Stimulated activated CD4-positive, alpha-beta T cell treated with anti-CD3 and anti-CD28 coated beads, Interleukin-2, amount 100 ng/mL, for 48 hours (primary cell): ENCODE measurements at regions not wholly inside any gene's neighbourhood (a gene's known extent, or its start where the extent isn't known, plus 50 kb on each side); places are given as distances from the start of the nearest gene placed in this dataset.
"Not testable (repeated sequence)": the region's sequence is repeated elsewhere in the genome, so short reads cannot be mapped to it uniquely, and the experiment has no call there.

Experiments used
- DNase-seq, 2 donors: peaks; one replicate each; pipeline ENCODE4 v3.0.0-alpha.2; 2020

- DNase-seq, result peak; percentile 5 to 9
Observed at GRCh38 chr7:81469869-81470723, 299.8 kb downstream of the HGF start.

- no peak for DNase-seq
Observed at GRCh38 chr7:81469153-81469868, 300.5 kb downstream of the HGF start.

GRCh38 chr7:81468526-81468925, 301.3 kb downstream of the HGF start:
- DNase-seq, result no peak

GRCh38 chr7:81467964-81468363, 301.9 kb downstream of the HGF start:
- DNase-seq, result no peak

GRCh38 chr7:81462672-81463071, 307.2 kb downstream of the HGF start:
- no peak for DNase-seq

- no peak for DNase-seq
Observed at GRCh38 chr7:81460250-81461045, 309.4 kb downstream of the HGF start.

- no peak for DNase-seq
Observed at GRCh38 chr7:81459485-81459884, 310.4 kb downstream of the HGF start.

- DNase-seq, result no peak
Observed at GRCh38 chr7:81457852-81458522, 311.9 kb downstream of the HGF start.

GRCh38 chr7:81453770-81454169, 316.1 kb downstream of the HGF start:
- not testable (repeated sequence) for DNase-seq

GRCh38 chr7:81449105-81449504, 320.7 kb downstream of the HGF start:
- no peak for DNase-seq

GRCh38 chr7:81447351-81447952, 322.4 kb downstream of the HGF start:
- no peak for DNase-seq

- no peak for DNase-seq
Observed at GRCh38 chr7:81446212-81446611, 323.6 kb downstream of the HGF start.

GRCh38 chr7:81445462-81445861, 324.4 kb downstream of the HGF start:
- no peak for DNase-seq

GRCh38 chr7:81441750-81442149, 328.1 kb downstream of the HGF start:
- DNase-seq, result no peak

- DNase-seq, result no peak
Observed at GRCh38 chr7:81439591-81439990, 330.3 kb downstream of the HGF start.

GRCh38 chr7:81437160-81437559, 332.7 kb downstream of the HGF start:
- DNase-seq, result not testable (repeated sequence)

- no peak for DNase-seq
Observed at GRCh38 chr7:81433692-81434331, 336.0 kb downstream of the HGF start.

GRCh38 chr7:81433206-81433605, 336.6 kb downstream of the HGF start:
- DNase-seq, result no peak

GRCh38 chr7:81430761-81431160, 339.1 kb downstream of the HGF start:
- no peak for DNase-seq

- DNase-seq, result no peak
Observed at GRCh38 chr7:81430150-81430549, 339.7 kb downstream of the HGF start.

- no peak for DNase-seq
Observed at GRCh38 chr7:81427461-81427860, 342.4 kb downstream of the HGF start.
